SKM-1 treated with dmso at 0.1 percent for 144 hours (cell line): ENCODE measurements at regions not wholly inside any gene's neighbourhood (a gene's known extent, or its start where the extent isn't known, plus 50 kb on each side); places are given as distances from the start of the nearest gene placed in this dataset.
"Not testable (repeated sequence)": the region's sequence is repeated elsewhere in the genome, so short reads cannot be mapped to it uniquely, and the experiment has no call there.

ENCODE experiments used
- DNase-seq: peaks from one replicate; lab custom pipeline; 2025; ENCODE audit not compliant: unreplicated experiment; lab: John Stamatoyannopoulos, UW

GRCh38 chr9:111276431-111277128, 53.4 kb downstream of the OR2K2 start:
- DNase-seq = no peak

DNA sequence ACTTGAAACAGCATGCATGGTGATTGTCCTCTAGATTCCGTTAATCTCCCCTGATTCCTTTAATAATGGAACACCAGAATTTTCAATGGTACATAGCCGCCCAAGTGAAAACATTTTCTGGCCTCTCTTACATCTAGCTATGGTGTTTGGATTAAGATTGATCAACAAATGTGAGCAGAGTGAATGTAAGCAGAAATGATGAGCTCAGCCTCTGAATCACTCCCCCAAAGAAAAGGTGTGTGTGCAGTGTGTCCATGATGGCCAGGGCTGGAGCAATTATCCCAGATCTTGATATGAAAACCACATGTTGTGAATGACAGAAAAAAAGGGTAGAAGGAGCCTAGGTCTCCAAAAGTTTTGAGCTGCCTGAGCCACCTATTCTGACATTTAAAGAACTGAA, 55.3 kb downstream of the OR2K2 start:
- DNase-seq = no peak

DNA sequence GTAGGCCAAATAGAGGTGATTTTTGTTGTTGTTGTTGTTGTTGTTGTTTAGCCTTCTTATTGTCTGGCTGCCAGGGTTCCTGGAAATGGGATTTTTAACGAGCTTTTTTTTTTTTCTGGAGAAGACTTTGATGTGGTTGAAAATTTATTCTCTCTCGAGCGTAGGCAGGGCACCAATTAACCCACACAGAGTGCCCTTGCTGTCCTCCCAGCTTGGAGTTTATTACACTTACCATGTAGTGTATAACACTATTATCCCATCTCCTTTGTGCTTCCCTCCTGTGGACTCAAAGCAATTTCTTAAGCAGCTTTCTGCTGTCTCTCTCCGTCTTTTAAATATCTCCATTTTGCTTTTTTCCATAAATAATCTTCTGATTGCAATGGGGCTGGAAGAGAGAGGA, 57.4 kb downstream of the OR2K2 start:
- DNase-seq = no peak

- DNase-seq = no peak
Measured at GRCh38 chr9:111271481-111272080, 58.4 kb downstream of the OR2K2 start.

GRCh38 chr9:111271047-111271446, 59.0 kb downstream of the OR2K2 start:
- DNase-seq = no peak

DNA sequence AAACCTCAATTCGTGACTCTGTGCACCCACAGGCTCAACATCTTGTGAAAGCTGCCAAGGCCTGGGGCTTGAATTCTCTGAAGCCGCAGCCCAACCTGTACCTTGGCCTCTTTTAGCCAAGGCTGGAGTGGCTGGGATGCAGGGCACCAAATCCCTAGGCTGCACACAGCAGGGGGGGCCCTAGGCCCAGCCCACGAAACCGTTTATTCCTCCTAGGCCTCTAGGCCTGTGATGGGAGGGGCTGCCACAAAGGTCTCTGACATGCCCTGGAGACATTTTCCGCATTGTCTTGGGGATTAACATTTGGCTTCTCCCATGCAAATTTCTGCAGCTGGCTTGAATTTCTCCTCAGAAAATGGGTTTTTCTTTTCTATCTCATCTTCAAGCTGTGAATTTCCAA, 64.0 kb downstream of the OR2K2 start:
- not testable (repeated sequence) for DNase-seq

DNA sequence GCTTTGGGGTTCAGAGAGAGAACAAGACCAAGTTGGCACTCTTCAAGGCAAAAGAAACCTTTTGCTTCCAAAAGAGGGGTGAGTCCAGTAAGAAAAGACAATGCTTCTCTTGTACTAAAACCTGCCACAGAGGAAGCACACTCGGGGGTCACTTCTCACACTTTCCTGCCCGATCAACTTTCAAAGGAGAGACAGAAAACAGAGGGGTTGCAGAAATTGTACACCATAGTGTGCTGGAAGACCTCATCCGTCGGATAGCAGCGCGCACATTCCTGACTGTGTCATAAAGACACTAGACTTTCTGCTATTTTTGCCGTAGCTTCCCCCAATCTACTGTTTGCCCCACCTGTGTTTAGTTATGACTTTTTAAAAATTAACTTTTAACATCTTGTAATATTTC, 66.9 kb downstream of the OR2K2 start:
- DNase-seq = no peak

- no peak for DNase-seq
Measured at GRCh38 chr9:111258875-111259271, 71.2 kb downstream of the OR2K2 start.

DNA sequence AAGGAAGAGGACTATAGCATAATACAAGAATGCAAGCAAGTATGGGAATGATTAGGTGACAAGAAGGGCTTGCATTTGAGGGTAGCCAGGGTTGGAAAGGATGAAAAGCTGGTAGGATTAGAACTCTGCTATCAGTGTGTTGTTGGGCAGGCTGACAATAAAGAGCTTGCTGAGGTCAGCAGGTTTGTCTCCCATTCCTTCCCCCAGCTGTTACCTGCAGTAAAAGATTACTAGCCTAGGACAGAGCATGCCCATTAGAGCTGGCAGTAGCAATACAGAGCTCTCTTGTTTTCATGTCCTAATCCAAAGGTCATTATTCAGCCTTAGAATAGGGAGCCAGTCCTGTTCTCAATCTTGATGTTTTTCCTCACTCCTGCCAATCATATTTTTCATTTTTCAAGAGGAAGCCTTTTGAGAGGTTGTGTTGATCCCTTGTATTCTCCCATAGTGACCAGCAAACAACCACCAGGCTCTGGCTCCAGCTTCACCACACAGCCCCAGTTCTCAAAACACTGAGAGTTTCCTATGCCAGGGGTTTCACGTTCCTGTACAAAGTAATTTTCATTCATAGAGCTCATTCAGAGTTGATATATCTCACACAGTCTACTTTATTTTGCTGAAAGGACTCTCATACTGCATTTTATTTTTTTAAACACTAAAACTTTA, 71.7 kb downstream of the OR2K2 start:
- no peak for DNase-seq

DNA sequence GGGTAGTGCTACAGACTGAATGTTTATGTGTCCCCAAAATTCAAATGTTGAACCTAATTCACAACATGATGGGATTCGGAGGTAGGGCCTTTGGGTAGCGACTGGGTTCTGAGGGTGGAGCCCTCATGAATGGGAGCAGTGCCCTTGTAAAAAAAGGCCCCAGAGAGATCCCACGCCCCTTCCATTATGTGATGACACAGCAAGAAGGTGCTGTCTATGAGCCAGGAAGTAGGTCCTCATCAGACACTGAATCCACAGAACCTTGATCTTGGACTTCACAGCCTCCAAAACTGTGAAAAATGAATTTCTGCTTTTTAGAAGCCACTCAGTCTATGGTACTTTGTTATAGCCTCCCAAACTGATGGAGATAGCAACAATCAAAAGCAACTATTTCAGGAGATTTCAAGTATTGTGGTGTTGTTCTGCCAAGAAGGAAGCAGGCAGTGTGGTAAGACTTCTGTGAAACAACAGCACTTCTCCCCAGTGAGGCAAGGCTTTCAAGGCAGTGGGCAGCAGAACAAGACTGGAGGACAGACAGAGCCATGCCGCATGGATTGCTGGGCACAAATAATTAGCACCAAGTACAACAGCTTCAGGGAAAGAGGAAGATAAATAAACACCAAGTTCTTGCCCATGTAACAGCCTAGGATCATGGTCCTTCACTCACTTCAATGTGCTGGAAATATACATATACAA, 76.1 kb downstream of the OR2K2 start:
- no peak for DNase-seq

GRCh38 chr9:111250875-111251842, 78.9 kb downstream of the OR2K2 start:
- DNase-seq = no peak

DNA sequence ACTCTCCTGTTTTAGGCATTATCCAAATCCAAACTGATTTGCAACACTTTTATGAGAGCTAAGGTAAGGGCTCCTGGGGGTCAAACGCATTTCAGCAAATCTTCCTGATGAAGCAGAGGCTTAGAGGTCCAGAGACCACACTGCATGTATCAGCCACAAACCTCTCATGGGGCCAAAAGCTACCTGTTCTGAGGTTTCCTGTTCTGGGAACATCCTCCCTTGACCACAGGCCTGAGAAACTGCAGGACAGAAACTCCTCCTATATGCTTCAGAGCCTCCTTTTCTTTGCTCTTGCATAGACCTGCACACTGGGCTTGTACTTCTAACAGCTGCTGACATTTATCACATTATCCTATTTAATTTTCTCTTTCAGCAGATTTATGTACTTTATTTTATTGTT, 92.6 kb downstream of the OR2K2 start:
- no peak for DNase-seq

GRCh38 chr9:111236332-111236731, 93.7 kb downstream of the OR2K2 start:
- DNase-seq = no peak

GRCh38 chr9:111233963-111234362, 96.1 kb downstream of the OR2K2 start:
- no peak for DNase-seq

DNA sequence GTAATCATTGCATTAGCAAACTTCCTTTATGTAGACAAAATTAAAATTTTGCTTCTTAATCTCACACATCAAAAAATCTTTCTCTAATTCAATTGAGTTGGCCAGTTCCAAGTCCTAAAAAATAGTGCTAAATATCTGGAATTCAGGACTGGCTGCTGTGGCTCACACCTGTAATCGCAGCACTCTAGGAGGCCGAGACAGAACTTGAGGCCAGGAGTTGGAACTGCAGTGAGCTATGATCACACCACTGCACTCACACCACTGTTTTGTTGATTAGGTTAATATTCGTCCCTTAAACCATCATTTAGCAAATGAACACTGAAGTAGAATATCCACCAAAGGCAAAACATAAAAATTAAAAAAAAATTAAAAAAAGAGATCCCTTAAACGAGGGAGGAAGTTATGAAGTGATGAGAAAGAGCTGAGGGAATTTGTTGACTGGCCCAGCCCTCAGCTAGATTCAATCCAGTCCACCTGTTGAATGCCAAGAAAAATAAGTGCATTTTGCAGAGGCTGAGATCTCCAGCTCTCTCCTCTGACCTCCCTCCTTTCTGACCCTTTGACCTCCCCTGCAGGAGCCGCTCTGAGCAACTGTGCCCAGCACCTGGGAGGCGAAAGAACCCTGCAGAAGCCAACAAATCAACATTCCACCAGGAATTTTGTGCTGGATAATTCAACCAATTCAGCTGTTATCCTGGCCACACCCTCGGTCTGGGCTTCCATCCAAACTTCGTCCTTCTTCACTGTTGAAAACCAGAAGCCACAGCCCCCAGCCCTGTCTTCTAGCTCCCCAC, 96.8 kb downstream of the OR2K2 start:
- no peak for DNase-seq

DNA sequence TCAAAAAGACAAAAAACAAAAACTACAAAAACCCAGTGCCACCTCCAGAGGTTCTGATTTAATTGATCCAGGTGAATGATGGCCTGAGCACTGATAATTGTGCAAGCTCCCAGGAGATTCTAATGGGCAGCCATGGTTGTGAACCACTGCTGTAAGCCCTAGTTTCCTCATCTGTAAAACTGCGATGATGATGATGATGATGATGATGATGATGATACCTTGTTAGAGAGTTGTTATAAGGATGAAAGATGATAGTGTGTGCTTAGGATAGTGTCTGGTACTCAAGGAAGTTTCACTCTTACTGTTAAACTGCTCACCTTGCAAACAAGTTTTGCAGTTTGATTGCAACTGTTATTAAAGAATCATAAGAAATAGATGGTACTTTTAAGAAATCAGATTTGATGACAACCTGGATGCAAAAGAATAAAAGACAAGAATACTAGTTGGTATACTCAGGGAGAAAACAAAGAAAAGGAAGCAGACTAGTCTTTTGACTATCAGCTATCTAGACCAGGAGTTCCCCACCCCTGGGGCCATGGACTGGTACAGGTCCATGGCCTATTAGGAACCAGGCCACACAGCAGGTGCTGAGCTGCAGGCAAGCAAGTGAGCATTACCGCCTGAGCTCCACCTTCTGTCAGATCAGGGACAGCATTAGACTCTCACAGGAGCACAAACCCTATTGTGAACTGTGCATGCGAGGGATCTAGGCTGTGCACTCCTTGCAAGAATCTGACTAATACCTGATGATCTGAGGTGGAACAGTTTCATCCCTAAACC, 98.0 kb downstream of the OR2K2 start:
- no peak for DNase-seq

GRCh38 chr9:111222757-111223156, 107.3 kb downstream of the OR2K2 start:
- DNase-seq = no peak

- DNase-seq = no peak
Measured at GRCh38 chr9:111212874-111213273, 117.2 kb downstream of the OR2K2 start.

DNA sequence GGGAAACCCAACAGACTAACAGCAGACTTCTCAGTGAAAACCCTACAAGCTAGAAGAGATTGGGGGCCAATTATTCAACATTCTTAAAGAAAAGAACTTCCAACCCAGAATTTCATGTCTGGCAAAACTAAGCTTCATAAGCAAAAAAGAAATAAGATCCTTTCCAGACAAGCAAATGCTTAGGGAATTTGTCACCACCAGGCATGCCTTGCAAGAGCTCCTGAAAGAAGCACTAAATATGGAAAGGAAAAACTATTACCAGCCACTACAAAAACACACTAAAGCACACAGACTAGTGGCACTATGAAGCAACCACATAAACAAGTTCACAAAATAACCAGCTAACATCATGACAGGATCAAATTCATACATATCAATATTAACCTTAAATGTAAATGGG, 131.1 kb downstream of the OR2K2 start:
- no peak for DNase-seq
